ENCODE measurements at regions not wholly inside any gene's neighbourhood (a gene's known extent, or its start where the extent isn't known, plus 50 kb on each side); places are given as distances from the start of the nearest gene placed in this dataset.

- POLR2A ChIA-PET (ENCODE audit: unreplicated experiment): no interaction called here
- Histone ChIP-seq H3K4me3 (ENCODE audit: low read length) (no peak overlapping the region), H3K27ac (ENCODE audit: low read length) (no peak overlapping the region), H3K27me3 (ENCODE audit: low read length) (no peaks in the 10 kb centered on the region), H3F3A (ENCODE audit: low read length, unreplicated experiment) (no peaks in the 10 kb centered on the region), H3K9me3 (ENCODE audit: low read length) (no peaks in the 10 kb centered on the region), H3K9me2 (replicated peaks; ENCODE audit: low read length) (no peaks in the 10 kb centered on the region), H3K4me2 (ENCODE audit: low read length) (no peak overlapping the region), H3K79me2 (ENCODE audit: low read length) (no peaks in the 10 kb centered on the region), H3K36me3 (ENCODE audit: low read depth, low read length) (no peaks in the 10 kb centered on the region), H3K4me1 (ENCODE audit: insufficient read depth, low read length) (no peaks in the 10 kb centered on the region), H2AFZ (ENCODE audit: low read length) (no peak overlapping the region), H4K20me1 (ENCODE audit: low read length) (no peaks in the 10 kb centered on the region), H3K9ac (ENCODE audit: low read length) (no peak overlapping the region)
- no TSS peak for BruUV-seq (replicated peaks)
- CTCF ChIA-PET: no interaction called here
- TF ChIP-seq EZH2 (IDR thresholded peaks at IDR 0.05; ENCODE audit: low read length, unreplicated experiment): no peak
- no peak for TF ChIP-seq CTCF (conservative IDR thresholded peaks at IDR 0.05; ENCODE audit: low read depth, low read length)
- TF ChIP-seq EZH2phosphoT487 (IDR thresholded peaks at IDR 0.05; ENCODE audit: borderline replicate concordance, low read length): no peak
- DNase-seq (no peak), ATAC-seq (no peak)
- intact Hi-C loops (cut with micrococcal nuclease): no loop called here
Observed at GRCh38 chr5:125722550-125722949, 700.7 kb upstream of the GRAMD2B start.

GRCh38 chr5:125725691-125726090 is 697.5 kb upstream of the GRAMD2B start:
- CTCF ChIA-PET: no interaction called here
- no peak overlapping the region for H3K27ac ChIP-seq (ENCODE audit: low read length)
- H4K20me1 ChIP-seq (ENCODE audit: low read length): no peaks in the 10 kb centered on the region
- no peaks in the 10 kb centered on the region for H3K79me2 ChIP-seq (ENCODE audit: low read length)
- no peaks in the 10 kb centered on the region for H3K27me3 ChIP-seq (ENCODE audit: low read length)
- H3K4me1 ChIP-seq (ENCODE audit: insufficient read depth, low read length): no peaks in the 10 kb centered on the region
- ATAC-seq (no peak), DNase-seq (no peak)
- no TSS peak for BruUV-seq (replicated peaks)
- TF ChIP-seq EZH2 (IDR thresholded peaks at IDR 0.05; ENCODE audit: low read length, unreplicated experiment) (no peak), EZH2phosphoT487 (IDR thresholded peaks at IDR 0.05; ENCODE audit: borderline replicate concordance, low read length) (no peak), CTCF (conservative IDR thresholded peaks at IDR 0.05; ENCODE audit: low read depth, low read length) (no peak)
- no peaks in the 10 kb centered on the region for H3K36me3 ChIP-seq (ENCODE audit: low read depth, low read length)
- H2AFZ ChIP-seq (ENCODE audit: low read length): no peak overlapping the region
- no peak overlapping the region for H3K4me2 ChIP-seq (ENCODE audit: low read length)
- POLR2A ChIA-PET (ENCODE audit: unreplicated experiment): no interaction called here
- no peaks in the 10 kb centered on the region for H3K9me3 ChIP-seq (ENCODE audit: low read length)
- H3K9me2 ChIP-seq (replicated peaks; ENCODE audit: low read length): no peaks in the 10 kb centered on the region
- no peak overlapping the region for H3K9ac ChIP-seq (ENCODE audit: low read length)
- H3K4me3 ChIP-seq (ENCODE audit: low read length): no peak overlapping the region
- H3F3A ChIP-seq (ENCODE audit: low read length, unreplicated experiment): no peaks in the 10 kb centered on the region
- intact Hi-C loops (cut with micrococcal nuclease): no loop called here

GRCh38 chr5:125743939-125744338 is 679.3 kb upstream of the GRAMD2B start:
- no peak overlapping the region for H3K4me3 ChIP-seq (ENCODE audit: low read length)
- no TSS peak for BruUV-seq (replicated peaks)
- no peak overlapping the region for H3K27ac ChIP-seq (ENCODE audit: low read length)
- no peak overlapping the region for H3K4me2 ChIP-seq (ENCODE audit: low read length)
- no peaks in the 10 kb centered on the region for H3K27me3 ChIP-seq (ENCODE audit: low read length)
- no peaks in the 10 kb centered on the region for H3K79me2 ChIP-seq (ENCODE audit: low read length)
- TF ChIP-seq CTCF (conservative IDR thresholded peaks at IDR 0.05; ENCODE audit: low read depth, low read length) (no peak), EZH2 (IDR thresholded peaks at IDR 0.05; ENCODE audit: low read length, unreplicated experiment) (no peak), EZH2phosphoT487 (IDR thresholded peaks at IDR 0.05; ENCODE audit: borderline replicate concordance, low read length) (no peak)
- DNase-seq: no peak
- no peak for ATAC-seq
- H3K9me2 ChIP-seq (replicated peaks; ENCODE audit: low read length): no peaks in the 10 kb centered on the region
- CTCF ChIA-PET: no interaction called here
- H3K9me3 ChIP-seq (ENCODE audit: low read length): no peaks in the 10 kb centered on the region
- H3F3A ChIP-seq (ENCODE audit: low read length, unreplicated experiment): no peaks in the 10 kb centered on the region
- intact Hi-C loops (cut with micrococcal nuclease): no loop called here
- no peaks in the 10 kb centered on the region for H3K4me1 ChIP-seq (ENCODE audit: insufficient read depth, low read length)
- POLR2A ChIA-PET (ENCODE audit: unreplicated experiment): no interaction called here
- H2AFZ ChIP-seq (ENCODE audit: low read length): no peak overlapping the region
- H4K20me1 ChIP-seq (ENCODE audit: low read length): no peaks in the 10 kb centered on the region
- H3K36me3 ChIP-seq (ENCODE audit: low read depth, low read length): no peaks in the 10 kb centered on the region
- H3K9ac ChIP-seq (ENCODE audit: low read length): no peak overlapping the region
